K562 (cell line): ENCODE measurements at regions not wholly inside any gene's neighbourhood (a gene's known extent, or its start where the extent isn't known, plus 50 kb on each side); places are given as distances from the start of the nearest gene placed in this dataset.

Source experiments
- ATAC-seq: fragments of 200-7000 bp; cut with Tn5 transposase; 3 replicates; pipeline ENCODE4 v1.9.1; 2020; ENCODE audit warnings: moderate library complexity
- BruUV-seq: library from RNA; stranded (reverse); fragments of 400-500 nt; replicated peaks from 2 replicates; lab custom pipeline; 2021; lab: Mats Ljungman, UMichigan
- CTCF ChIA-PET: fragments of 300-600 bp; formaldehyde crosslinking; extraction: SDS; loops from one replicate; lab custom pipeline; 2021; ENCODE audit warnings: low intra/inter-chr PET ratio; lab: Yijun Ruan, JAX
- POLR2A ChIA-PET: fragments of 300-600, 350-650 bp; sonication (Branson Sonifier 250); formaldehyde crosslinking; extraction: SDS; loops from one replicate; lab custom pipeline; 2021; ENCODE audit warnings: antibody characterized with exemption, inconsistent platforms; lab: Yijun Ruan, JAX
- DNase-seq, 4 experiments: peaks; one replicate each; pipeline versions ENCODE4 v3.0.0 to v3.0.0-alpha.2; 2011 to 2018; ENCODE audit warnings: low spot score in 3 of 4, mixed read lengths in 3 of 4; ENCODE audit errors: extremely low read depth in 1 of 4
- FAIRE-seq: peaks from 2 replicates; lab custom pipeline; 2011; peaks lifted over from hg19 to GRCh38; lab: Jason Lieb, UNC
- H2AFZ ChIP-seq: 2 replicates; pipeline ENCODE4 v1.6.0; 2011; ENCODE audit warnings: low read depth, low read length, control low read depth, inconsistent platforms
- H3K27ac ChIP-seq: fragments of 200-600 bp; 3 replicates; pipeline ENCODE4 v1.8.0; 2011; ENCODE audit warnings: low read depth, mild to moderate bottlenecking, control low read depth, inconsistent platforms, low read length, moderate library complexity, mixed read lengths; ENCODE audit errors: extremely low read depth
- H3K27me3 ChIP-seq, 2 experiments: fragments of 300-600 bp in 1 of 2; 2 replicates in 1 of 2; 3 replicates in 1 of 2; pipeline versions ENCODE4 v1.6.0 to v1.8.0; 2011; ENCODE audit warnings: inconsistent platforms in 2 of 2, low read length in 2 of 2, mild to moderate bottlenecking in 1 of 2, mixed read lengths in 1 of 2, moderate library complexity in 1 of 2; ENCODE audit not compliant: control insufficient read depth in 2 of 2, insufficient read depth in 2 of 2
- H3K36me3 ChIP-seq: fragments of 300-600 bp; 3 replicates; pipeline ENCODE4 v1.8.0; 2011; ENCODE audit warnings: mild to moderate bottlenecking, low read length, inconsistent platforms; ENCODE audit not compliant: control insufficient read depth, insufficient read depth
- H3K4me1 ChIP-seq, 2 experiments: fragments of 200-600 bp in 1 of 2; replicated peaks in 1 of 2; 2 replicates in 1 of 2; 3 replicates in 1 of 2; pipeline versions ENCODE4 v1.5.1 to v1.8.0; 2011; ENCODE audit warnings: inconsistent platforms in 2 of 2, low read length in 2 of 2, mild to moderate bottlenecking in 1 of 2, mixed read lengths in 1 of 2, moderate library complexity in 1 of 2; ENCODE audit not compliant: control insufficient read depth in 2 of 2, insufficient read depth in 2 of 2
- H3K4me2 ChIP-seq: 2 replicates; pipeline ENCODE4 v1.6.1; 2011; ENCODE audit warnings: low read length, control low read depth, inconsistent platforms, mixed read lengths; ENCODE audit not compliant: insufficient read depth
- H3K4me3 ChIP-seq: fragments of 200-600 bp; sonication (generic), shearing (Covaris generic); 2 replicates; pipeline ENCODE4 v1.5.1; 2016; ENCODE audit warnings: control low read depth, inconsistent platforms
- H3K79me2 ChIP-seq: fragments of 200-600 bp; 3 replicates; pipeline ENCODE4 v1.8.0; 2011; ENCODE audit warnings: low read length, inconsistent platforms; ENCODE audit not compliant: control insufficient read depth, insufficient read depth
- H3K9ac ChIP-seq, 2 experiments: 2 replicates each; pipeline versions ENCODE4 v1.6.0 to v1.6.1; 2011; ENCODE audit warnings: low read depth in 2 of 2, low read length in 2 of 2, control low read depth in 1 of 2, inconsistent platforms in 1 of 2, mild to moderate bottlenecking in 1 of 2, mixed read lengths in 1 of 2; ENCODE audit not compliant: insufficient read depth in 1 of 2
- H3K9me1 ChIP-seq: one replicate; pipeline ENCODE4 v1.6.0; 2011; ENCODE audit warnings: inconsistent platforms, mild to moderate bottlenecking, low read length, moderate library complexity; ENCODE audit not compliant: control insufficient read depth, insufficient read depth
- H3K9me3 ChIP-seq: replicated peaks from 2 replicates; pipeline ENCODE4 v1.5.1; 2011; ENCODE audit warnings: low read depth, low read length, inconsistent platforms; ENCODE audit not compliant: control insufficient read depth, insufficient read depth
- H4K20me1 ChIP-seq: replicated peaks from 2 replicates; pipeline ENCODE4 v1.6.1; 2011; ENCODE audit warnings: low read length, inconsistent platforms, mixed read lengths; ENCODE audit not compliant: control insufficient read depth, insufficient read depth
- ARNT ChIP-seq, 2 experiments: fragments of 450-650 bp; IDR thresholded peaks; 2 replicates each; pipeline ENCODE4 v1.6.1; 2016; ENCODE audit warnings: mild to moderate bottlenecking in 1 of 2
- CBFA2T2 ChIP-seq: fragments of 450-650 bp; conservative IDR thresholded peaks from 2 replicates; pipeline ENCODE4 v1.6.1; 2017; ENCODE audit warnings: mild to moderate bottlenecking
- CBFA2T3 ChIP-seq: fragments of 450-650 bp; IDR thresholded peaks from 2 replicates; pipeline ENCODE4 v1.6.1; 2017
- HEY1 ChIP-seq: fragments of 250-450 bp; sonication (Bioruptor Pico); IDR thresholded peaks from 2 replicates; pipeline ENCODE4 v1.5.0; 2020; ENCODE audit warnings: mild to moderate bottlenecking, moderate library complexity, borderline replicate concordance
- RB1 ChIP-seq: fragments of 450-650 bp; IDR thresholded peaks from 2 replicates; pipeline ENCODE4 v1.6.1; 2017; ENCODE audit warnings: low read depth, mild to moderate bottlenecking
- WHSC1 ChIP-seq: IDR thresholded peaks from one replicate; pipeline ENCODE4 v1.6.1; 2012; ENCODE audit warnings: low read length, control low read depth, inconsistent platforms
- ZBTB49 ChIP-seq: sonication (generic); formaldehyde crosslinking; IDR thresholded peaks from 2 replicates; pipeline ENCODE4 v1.8.0; 2022; ENCODE audit warnings: missing genetic modification reagents, mild to moderate bottlenecking, borderline replicate concordance
- ZFP1 ChIP-seq: fragments of 450-650 bp; formaldehyde crosslinking; IDR thresholded peaks from 2 replicates; pipeline ENCODE4 v1.4.0; 2020; ENCODE audit warnings: mild to moderate bottlenecking, mixed read lengths
- ZNF518B ChIP-seq: fragments of 250-450 bp; sonication (Bioruptor Pico); IDR thresholded peaks from 2 replicates; pipeline ENCODE4 v1.5.0; 2021; ENCODE audit warnings: mild to moderate bottlenecking, moderate library complexity
- ZNF76 ChIP-seq: fragments of 250-450 bp; sonication (Bioruptor Pico); IDR thresholded peaks from 2 replicates; pipeline ENCODE4 v1.4.0; 2020; ENCODE audit warnings: mild to moderate bottlenecking, moderate library complexity, borderline replicate concordance
- WGBS: fragments of 100-300 bp; shearing (Covaris generic); methylation state at CpG from one replicate; pipeline ENCODE4 v1.1.6; 2016; ENCODE audit warnings: low coverage, mixed read lengths; ENCODE audit not compliant: insufficient coverage; ENCODE audit errors: missing lambda C conversion rate; 5-methylcytosine and 5-hydroxymethylcytosine counted together
- in situ Hi-C: fragments of 300-500 bp; cut with MboI; formaldehyde crosslinking; loops from 4 replicates; pipeline ENCODE4 v1.15.0; 2018; ENCODE audit warnings: inconsistent platforms, mixed read lengths
- intact Hi-C: fragments of 100-400 bp; cut with micrococcal nuclease; formaldehyde crosslinking; loops from 2 replicates; pipeline ENCODE4 v1.14.2; 2022
- TF ChIP-seq, protein P1 (sequence below): fragments of 450-650 bp; formaldehyde crosslinking; IDR thresholded peaks from 2 replicates; pipeline ENCODE4 v1.4.0; 2020; ENCODE audit warnings: mild to moderate bottlenecking
- TF ChIP-seq, protein P2 (sequence below): fragments of 250-450 bp; sonication (Bioruptor Pico); IDR thresholded peaks from 2 replicates; pipeline ENCODE4 v1.8.0; 2021; ENCODE audit warnings: borderline replicate concordance, mild to moderate bottlenecking, moderate library complexity; ENCODE audit not compliant: poor library complexity, severe bottlenecking
- TF ChIP-seq, protein P3 (sequence below), 2 experiments: fragments of 450-650 bp; IDR thresholded peaks; 2 replicates each; pipeline ENCODE4 v1.6.1; 2016

DNA sequence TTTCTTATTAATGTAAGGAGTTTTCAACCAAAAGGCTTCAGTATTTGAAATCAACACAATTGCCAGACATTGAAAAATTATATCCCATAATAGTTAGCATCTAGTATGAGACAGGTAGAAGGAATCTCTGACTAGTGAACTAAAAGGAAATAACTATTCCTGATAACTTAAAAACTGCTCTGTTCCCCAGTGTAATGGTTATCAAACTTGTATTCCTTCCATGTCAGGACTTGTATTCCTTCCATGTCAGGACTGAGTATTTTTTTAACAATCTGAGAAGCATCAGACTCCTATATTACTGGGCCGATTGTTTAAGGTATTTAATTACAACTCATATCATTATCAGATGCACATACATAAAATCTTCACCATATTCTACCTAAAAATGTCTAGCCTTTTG is 238.5 kb downstream of the HNMT start (continued):
- TF ChIP-seq ZNF518B (CRISPR knock-in tag), result no peak

DNA sequence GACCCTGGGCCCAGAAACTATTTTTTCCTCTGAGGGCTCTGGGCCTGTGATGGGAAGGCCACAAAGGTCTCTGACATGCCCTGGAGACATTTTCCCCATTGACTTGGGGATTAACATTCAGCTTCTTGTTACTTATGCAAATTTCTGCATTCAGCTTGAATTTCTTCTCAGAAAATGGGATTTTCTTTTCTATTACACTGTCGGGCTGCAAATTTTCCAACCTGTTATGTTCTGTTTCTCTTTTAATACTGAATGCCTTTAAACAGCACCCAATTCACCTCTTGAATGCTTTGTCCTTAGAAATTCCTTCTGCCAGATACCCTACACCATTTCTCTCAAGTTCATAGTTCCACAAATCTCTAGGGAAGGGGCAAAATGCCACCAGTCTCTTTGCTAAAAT is 241.0 kb downstream of the HNMT start:
- no peaks in the 10 kb centered on the region for H3K79me2 ChIP-seq
- no peaks in the 10 kb centered on the region for H3K9me1 ChIP-seq
- H3K4me1 ChIP-seq, result no peaks in the 10 kb centered on the region
- H3K27ac ChIP-seq, result no peak overlapping the region
- CTCF ChIA-PET, result no interaction called here
- DNase-seq, result no peak
- intact Hi-C loops, result no loop called here
- H3K27me3 ChIP-seq, result no peaks in the 10 kb centered on the region
- H3K4me3 ChIP-seq, result no peak overlapping the region
- 0% methylated on average over 1 of the region's 1 CpG for WGBS
- H3K4me2 ChIP-seq, result no peak overlapping the region
- no peaks in the 10 kb centered on the region for H3K9me3 ChIP-seq
- FAIRE-seq, result no peak
- H2AFZ ChIP-seq, result no peak overlapping the region
- H3K9ac ChIP-seq, result no peak overlapping the region
- BruUV-seq, result no TSS peak
- no peaks in the 10 kb centered on the region for H3K36me3 ChIP-seq
- no peak for ATAC-seq
- POLR2A ChIA-PET, result no interaction called here
- H4K20me1 ChIP-seq, result no peaks in the 10 kb centered on the region
- in situ Hi-C loops, result no loop called here
- TF ChIP-seq CBFA2T3 (no peak), CBFA2T2 (no peak), ZFP1 (CRISPR knock-in tag) (no peak), ZBTB49 (CRISPR knock-in tag) (no peak), ARNT (IDR thresholded peaks at IDR 0.05) (no peak), HEY1 (CRISPR knock-in tag) (no peak), WHSC1 (no peak), ZNF76 (CRISPR knock-in tag) (no peak), RB1 (no peak)
- TF ChIP-seq, protein P1, sequence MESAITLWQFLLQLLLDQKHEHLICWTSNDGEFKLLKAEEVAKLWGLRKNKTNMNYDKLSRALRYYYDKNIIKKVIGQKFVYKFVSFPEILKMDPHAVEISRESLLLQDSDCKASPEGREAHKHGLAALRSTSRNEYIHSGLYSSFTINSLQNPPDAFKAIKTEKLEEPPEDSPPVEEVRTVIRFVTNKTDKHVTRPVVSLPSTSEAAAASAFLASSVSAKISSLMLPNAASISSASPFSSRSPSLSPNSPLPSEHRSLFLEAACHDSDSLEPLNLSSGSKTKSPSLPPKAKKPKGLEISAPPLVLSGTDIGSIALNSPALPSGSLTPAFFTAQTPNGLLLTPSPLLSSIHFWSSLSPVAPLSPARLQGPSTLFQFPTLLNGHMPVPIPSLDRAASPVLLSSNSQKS (CRISPR knock-in tag), result no peak
- TF ChIP-seq, protein P2, sequence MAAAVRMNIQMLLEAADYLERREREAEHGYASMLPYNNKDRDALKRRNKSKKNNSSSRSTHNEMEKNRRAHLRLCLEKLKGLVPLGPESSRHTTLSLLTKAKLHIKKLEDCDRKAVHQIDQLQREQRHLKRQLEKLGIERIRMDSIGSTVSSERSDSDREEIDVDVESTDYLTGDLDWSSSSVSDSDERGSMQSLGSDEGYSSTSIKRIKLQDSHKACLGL (CRISPR knock-in tag), result no peak
- TF ChIP-seq, protein P3, sequence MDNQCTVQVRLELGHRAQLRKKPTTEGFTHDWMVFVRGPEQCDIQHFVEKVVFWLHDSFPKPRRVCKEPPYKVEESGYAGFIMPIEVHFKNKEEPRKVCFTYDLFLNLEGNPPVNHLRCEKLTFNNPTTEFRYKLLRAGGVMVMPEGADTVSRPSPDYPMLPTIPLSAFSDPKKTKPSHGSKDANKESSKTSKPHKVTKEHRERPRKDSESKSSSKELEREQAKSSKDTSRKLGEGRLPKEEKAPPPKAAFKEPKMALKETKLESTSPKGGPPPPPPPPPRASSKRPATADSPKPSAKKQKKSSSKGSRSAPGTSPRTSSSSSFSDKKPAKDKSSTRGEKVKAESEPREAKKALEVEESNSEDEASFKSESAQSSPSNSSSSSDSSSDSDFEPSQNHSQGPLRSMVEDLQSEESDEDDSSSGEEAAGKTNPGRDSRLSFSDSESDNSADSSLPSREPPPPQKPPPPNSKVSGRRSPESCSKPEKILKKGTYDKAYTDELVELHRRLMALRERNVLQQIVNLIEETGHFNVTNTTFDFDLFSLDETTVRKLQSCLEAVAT (IDR thresholded peaks at IDR 0.05), result no peak
